ENCODE measurements at regions not wholly inside any gene's neighbourhood (a gene's known extent, or its start where the extent isn't known, plus 50 kb on each side); places are given as distances from the start of the nearest gene placed in this dataset.

DNA sequence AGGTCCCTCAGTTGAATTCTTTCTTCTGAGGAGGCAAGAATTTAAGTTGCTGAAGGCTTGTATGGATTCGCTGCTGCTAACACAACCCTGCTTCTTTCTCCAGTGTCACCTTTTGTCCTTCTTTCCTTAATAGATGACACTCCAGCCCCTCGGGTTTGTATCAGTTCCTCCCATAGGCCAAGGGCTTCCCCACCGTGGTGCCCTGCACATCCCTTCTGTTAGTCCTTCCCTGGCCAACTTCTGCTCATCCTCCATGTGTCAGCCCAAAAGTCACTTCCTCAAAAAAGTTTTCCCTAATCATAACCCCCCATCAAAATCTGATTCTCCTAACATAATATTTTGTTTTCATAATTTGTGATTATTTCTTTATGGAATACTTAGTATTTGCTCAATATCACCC, 190.4 kb downstream of the RHOU start:
- no peak overlapping the region for H3K4me2 ChIP-seq (ENCODE audit: low read length)
- H2AFZ ChIP-seq (ENCODE audit: low read depth, low read length), result no peak overlapping the region
- H3K36me3 ChIP-seq (ENCODE audit: insufficient read depth, low read length), result no peaks in the 10 kb centered on the region
- TF ChIP-seq POLR2AphosphoS5 (IDR thresholded peaks at IDR 0.05) (no peak), RAD21 (conservative IDR thresholded peaks at IDR 0.05) (no peak), EP300 (conservative IDR thresholded peaks at IDR 0.05; ENCODE audit: poor library complexity, severe bottlenecking) (no peak), SMC3 (conservative IDR thresholded peaks at IDR 0.05; ENCODE audit: poor library complexity) (no peak), TAF1 (IDR thresholded peaks at IDR 0.05; ENCODE audit: low read depth) (no peak), MXI1 (conservative IDR thresholded peaks at IDR 0.05; ENCODE audit: poor library complexity, severe bottlenecking) (no peak), EZH2 (IDR thresholded peaks at IDR 0.05; ENCODE audit: borderline replicate concordance, insufficient read depth, low read length, poor library complexity, severe bottlenecking) (no peak)
- TF ChIP-seq, protein P1, sequence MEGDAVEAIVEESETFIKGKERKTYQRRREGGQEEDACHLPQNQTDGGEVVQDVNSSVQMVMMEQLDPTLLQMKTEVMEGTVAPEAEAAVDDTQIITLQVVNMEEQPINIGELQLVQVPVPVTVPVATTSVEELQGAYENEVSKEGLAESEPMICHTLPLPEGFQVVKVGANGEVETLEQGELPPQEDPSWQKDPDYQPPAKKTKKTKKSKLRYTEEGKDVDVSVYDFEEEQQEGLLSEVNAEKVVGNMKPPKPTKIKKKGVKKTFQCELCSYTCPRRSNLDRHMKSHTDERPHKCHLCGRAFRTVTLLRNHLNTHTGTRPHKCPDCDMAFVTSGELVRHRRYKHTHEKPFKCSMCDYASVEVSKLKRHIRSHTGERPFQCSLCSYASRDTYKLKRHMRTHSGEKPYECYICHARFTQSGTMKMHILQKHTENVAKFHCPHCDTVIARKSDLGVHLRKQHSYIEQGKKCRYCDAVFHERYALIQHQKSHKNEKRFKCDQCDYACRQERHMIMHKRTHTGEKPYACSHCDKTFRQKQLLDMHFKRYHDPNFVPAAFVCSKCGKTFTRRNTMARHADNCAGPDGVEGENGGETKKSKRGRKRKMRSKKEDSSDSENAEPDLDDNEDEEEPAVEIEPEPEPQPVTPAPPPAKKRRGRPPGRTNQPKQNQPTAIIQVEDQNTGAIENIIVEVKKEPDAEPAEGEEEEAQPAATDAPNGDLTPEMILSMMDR (IDR thresholded peaks at IDR 0.05; ENCODE audit: poor library complexity, severe bottlenecking), result no peak
- TF ChIP-seq, protein P2, sequence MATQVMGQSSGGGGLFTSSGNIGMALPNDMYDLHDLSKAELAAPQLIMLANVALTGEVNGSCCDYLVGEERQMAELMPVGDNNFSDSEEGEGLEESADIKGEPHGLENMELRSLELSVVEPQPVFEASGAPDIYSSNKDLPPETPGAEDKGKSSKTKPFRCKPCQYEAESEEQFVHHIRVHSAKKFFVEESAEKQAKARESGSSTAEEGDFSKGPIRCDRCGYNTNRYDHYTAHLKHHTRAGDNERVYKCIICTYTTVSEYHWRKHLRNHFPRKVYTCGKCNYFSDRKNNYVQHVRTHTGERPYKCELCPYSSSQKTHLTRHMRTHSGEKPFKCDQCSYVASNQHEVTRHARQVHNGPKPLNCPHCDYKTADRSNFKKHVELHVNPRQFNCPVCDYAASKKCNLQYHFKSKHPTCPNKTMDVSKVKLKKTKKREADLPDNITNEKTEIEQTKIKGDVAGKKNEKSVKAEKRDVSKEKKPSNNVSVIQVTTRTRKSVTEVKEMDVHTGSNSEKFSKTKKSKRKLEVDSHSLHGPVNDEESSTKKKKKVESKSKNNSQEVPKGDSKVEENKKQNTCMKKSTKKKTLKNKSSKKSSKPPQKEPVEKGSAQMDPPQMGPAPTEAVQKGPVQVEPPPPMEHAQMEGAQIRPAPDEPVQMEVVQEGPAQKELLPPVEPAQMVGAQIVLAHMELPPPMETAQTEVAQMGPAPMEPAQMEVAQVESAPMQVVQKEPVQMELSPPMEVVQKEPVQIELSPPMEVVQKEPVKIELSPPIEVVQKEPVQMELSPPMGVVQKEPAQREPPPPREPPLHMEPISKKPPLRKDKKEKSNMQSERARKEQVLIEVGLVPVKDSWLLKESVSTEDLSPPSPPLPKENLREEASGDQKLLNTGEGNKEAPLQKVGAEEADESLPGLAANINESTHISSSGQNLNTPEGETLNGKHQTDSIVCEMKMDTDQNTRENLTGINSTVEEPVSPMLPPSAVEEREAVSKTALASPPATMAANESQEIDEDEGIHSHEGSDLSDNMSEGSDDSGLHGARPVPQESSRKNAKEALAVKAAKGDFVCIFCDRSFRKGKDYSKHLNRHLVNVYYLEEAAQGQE (IDR thresholded peaks at IDR 0.05; ENCODE audit: borderline replicate concordance), result no peak
- H3K27ac ChIP-seq (ENCODE audit: low read length), result no peak overlapping the region
- no peaks in the 10 kb centered on the region for H3K27me3 ChIP-seq (ENCODE audit: insufficient read depth, low read depth, low read length)
- H3K9me3 ChIP-seq (ENCODE audit: low read length), result no peaks in the 10 kb centered on the region
- no peaks in the 10 kb centered on the region for H3K79me2 ChIP-seq (replicated peaks; ENCODE audit: insufficient read depth, low read length)
- H3K9me2 ChIP-seq (ENCODE audit: insufficient read depth, low read length), result no peaks in the 10 kb centered on the region
- no peaks in the 10 kb centered on the region for H4K20me1 ChIP-seq (ENCODE audit: insufficient read depth)
- H3K9ac ChIP-seq (ENCODE audit: low read length), result no peak overlapping the region
- H3K4me3 ChIP-seq (ENCODE audit: low read length), result no peak overlapping the region
- no peaks in the 10 kb centered on the region for H3F3A ChIP-seq (ENCODE audit: insufficient read depth, low read length, poor library complexity, severe bottlenecking)

DNA sequence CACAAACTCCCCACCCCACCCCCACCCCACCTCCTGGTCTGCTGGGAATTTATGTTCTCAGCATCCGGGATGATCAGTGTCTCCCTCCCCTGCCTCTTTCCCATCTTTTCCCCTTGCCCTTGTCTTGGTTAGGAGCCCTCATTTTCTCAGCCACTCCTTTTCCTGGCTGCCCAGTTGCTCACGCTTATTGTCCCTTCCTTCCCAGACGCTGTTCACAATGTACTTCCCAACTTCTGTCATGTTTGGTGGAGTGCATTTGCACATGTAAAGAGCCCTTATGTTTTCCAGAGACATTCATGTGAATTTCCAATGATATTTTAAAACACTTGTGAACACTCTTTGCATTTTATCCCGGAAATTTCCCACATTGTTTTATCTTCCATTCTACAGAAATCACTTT, 192.1 kb downstream of the RHOU start:
- H4K20me1 ChIP-seq (ENCODE audit: insufficient read depth), result no peaks in the 10 kb centered on the region
- no peaks in the 10 kb centered on the region for H3K9me3 ChIP-seq (ENCODE audit: low read length)
- H3K79me2 ChIP-seq (replicated peaks; ENCODE audit: insufficient read depth, low read length), result no peaks in the 10 kb centered on the region
- H3K36me3 ChIP-seq (ENCODE audit: insufficient read depth, low read length), result no peaks in the 10 kb centered on the region
- no peak overlapping the region for H3K27ac ChIP-seq (ENCODE audit: low read length)
- no peak overlapping the region for H2AFZ ChIP-seq (ENCODE audit: low read depth, low read length)
- TF ChIP-seq, protein P2 (IDR thresholded peaks at IDR 0.05; ENCODE audit: borderline replicate concordance), result no peak
- TF ChIP-seq TAF1 (IDR thresholded peaks at IDR 0.05; ENCODE audit: low read depth), result no peak
- no peak for TF ChIP-seq RAD21 (conservative IDR thresholded peaks at IDR 0.05)
- TF ChIP-seq, protein P1 (IDR thresholded peaks at IDR 0.05; ENCODE audit: poor library complexity, severe bottlenecking), result no peak
- TF ChIP-seq MXI1 (conservative IDR thresholded peaks at IDR 0.05; ENCODE audit: poor library complexity, severe bottlenecking), result no peak
- no peak for TF ChIP-seq EZH2 (IDR thresholded peaks at IDR 0.05; ENCODE audit: borderline replicate concordance, insufficient read depth, low read length, poor library complexity, severe bottlenecking)
- no peak for TF ChIP-seq POLR2AphosphoS5 (IDR thresholded peaks at IDR 0.05)
- H3K9ac ChIP-seq (ENCODE audit: low read length), result no peak overlapping the region
- no peaks in the 10 kb centered on the region for H3K27me3 ChIP-seq (ENCODE audit: insufficient read depth, low read depth, low read length)
- H3F3A ChIP-seq (ENCODE audit: insufficient read depth, low read length, poor library complexity, severe bottlenecking), result no peaks in the 10 kb centered on the region
- H3K4me2 ChIP-seq (ENCODE audit: low read length), result no peak overlapping the region
- no peaks in the 10 kb centered on the region for H3K9me2 ChIP-seq (ENCODE audit: insufficient read depth, low read length)
- H3K4me3 ChIP-seq (ENCODE audit: low read length), result no peak overlapping the region
